HG02588 (cell line): ENCODE measurements at regions not wholly inside any gene's neighbourhood (a gene's known extent, or its start where the extent isn't known, plus 50 kb on each side); places are given as distances from the start of the nearest gene placed in this dataset.

Experiments
- ATAC-seq: cut with Tn5 transposase; IDR thresholded peaks from one replicate; pipeline ENCODE4 v1.9.1; 2021; ENCODE audit warnings: mild to moderate bottlenecking, moderate library complexity; ENCODE audit not compliant: unreplicated experiment

DNA sequence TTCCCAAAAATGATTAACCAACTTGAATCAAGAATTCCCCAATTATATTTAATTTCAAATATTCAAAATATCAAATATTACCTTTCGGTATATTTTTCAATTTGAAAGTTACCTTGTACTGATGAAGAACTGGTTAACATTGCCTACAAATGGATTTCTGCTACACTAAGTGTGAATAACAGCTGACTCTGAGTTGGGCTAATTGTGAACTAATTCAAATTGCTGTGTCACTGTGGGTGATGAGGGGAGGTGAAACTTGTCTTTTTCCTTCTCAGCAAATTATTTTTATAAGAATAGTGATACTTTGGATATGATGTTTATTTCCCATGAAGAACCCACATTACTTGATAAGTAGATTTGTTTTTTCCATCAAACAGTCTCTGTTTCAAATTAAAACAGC lies 103.4 kb upstream of the RPS23 start:
- no peak for ATAC-seq

DNA sequence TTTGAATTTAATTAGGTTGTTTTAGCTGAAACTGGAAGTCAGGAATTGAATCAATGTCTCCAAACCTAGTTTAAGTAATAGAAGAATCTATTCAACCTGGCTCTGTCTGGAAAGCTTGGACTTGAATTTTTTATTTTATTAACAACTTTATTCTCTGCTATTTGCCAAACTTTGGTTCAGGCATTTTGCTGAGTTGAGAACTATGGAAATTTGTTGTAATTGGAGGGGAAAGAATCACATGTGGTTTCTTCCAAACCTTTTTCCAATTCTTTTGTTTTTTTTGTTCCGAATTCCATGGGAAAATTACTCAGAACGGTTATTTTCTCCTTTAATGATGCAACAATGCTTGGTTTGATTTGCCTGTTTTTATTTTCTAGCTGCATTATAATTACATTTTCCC lies 98.2 kb upstream of the RPS23 start:
- no peak for ATAC-seq

DNA sequence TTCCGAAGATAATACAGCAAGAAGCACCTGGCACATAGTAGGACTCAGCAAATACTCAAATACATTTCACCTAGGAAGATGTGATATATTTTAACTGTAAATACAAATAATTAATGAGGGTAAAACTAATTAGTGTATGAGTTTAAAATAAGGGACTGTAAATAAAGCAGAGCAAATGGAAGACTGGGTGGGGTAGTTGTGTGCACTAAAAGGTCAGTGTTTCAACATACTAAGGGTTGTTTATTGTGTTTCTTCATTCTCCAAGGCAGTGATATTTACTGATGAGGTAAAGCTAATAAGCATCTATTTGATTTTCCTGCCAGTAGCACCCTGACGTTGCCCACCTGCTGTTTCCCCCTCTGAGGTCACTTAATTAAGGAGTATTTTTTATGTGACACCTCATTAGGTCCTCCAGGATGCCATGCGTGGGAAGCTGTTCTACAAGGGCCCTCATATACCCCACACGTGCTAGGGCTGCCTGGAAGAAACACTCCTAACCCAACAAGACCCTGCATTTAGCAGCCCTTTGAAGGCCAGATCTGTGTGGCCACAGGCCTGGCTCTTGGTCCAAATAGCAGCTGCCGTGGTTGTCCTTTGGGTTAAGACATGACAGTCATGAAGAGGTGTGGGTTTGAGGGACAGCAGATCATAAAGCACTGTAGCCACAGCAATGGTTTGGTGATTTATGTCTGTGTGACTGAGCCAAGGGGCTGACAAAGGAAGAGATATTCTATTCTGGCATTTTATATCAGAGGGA lies 97.5 kb upstream of the RPS23 start:
- ATAC-seq, result no peak

DNA sequence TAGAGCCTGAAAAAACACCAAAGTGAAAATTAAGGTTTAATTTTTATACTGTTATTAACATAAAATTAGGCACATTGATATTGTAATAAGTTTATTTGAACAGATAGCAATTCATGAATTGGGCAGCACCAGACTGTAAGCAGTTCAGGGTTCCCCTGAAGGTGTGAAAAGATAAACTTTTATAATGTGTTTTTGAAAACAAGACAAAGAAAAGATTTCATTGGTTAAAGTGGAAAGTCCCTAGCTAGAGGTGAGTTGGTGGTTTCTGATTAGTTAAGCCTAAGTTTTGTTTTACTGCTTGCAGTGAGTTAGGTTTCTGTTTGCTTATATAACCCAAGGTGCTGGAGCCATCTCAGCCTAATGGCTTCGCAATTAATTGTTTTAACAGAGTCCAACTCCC lies 96.5 kb upstream of the RPS23 start:
- ATAC-seq, result no peak

DNA sequence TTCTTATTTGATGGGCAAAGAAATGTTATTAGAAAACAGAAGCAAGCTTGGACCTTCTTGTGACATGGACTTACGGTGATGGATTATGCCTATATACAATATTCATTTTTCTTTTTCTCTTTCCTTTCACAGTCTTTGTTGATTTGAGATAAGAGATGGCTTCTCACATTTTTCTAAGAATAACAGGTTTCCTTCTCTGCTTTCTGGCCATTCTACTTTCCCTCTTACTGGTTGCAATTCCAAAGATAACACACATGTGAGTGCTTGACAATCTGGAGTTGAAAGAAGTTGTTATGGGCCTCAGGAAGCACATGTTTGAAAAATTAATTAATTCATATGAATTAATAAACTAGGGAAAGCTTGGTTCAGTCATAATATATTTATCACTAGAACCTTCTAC lies 89.8 kb upstream of the RPS23 start:
- ATAC-seq, result no peak

DNA sequence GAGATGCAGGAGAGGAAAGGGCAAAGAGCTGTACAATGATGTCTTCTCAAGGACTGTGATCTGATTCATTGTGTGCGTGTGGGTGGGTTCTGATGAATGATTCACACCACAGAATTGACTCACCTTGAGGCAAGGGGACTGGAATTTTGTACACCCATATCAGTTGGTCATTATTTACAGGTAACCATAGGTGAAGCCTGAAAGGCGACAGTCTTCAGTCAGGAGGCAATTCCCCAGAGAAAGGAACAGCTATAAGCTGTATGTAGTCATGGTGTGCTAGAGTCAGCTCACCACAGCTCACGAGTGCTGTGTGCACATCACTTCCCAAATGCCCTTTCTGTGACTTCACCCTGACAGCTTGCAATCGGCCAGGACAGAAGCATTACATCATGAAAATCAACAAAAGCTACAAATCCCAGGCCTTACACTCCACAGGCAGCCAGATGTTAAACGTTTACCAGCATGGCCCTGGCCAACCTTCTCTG lies 87.6 kb upstream of the RPS23 start:
- ATAC-seq, result no peak

DNA sequence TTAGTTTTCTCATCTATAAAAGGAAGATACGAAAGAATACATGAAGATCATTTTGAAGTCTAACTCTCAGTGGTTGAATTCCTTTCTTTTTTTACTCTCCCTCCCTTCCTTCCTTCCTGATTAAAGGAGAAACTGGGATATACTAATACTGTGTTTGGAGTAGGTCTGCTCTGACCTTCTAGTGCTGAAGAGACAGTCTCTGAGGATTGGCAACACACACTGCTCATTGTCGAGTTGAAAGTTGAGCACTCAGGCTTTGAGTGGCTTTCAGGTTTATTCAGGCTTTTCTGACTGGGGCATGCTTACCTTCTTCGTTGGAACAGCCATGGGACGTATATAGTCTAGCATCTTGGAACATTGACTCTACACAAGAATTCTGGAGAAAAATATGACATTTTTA lies 86.9 kb upstream of the RPS23 start:
- no peak for ATAC-seq

DNA sequence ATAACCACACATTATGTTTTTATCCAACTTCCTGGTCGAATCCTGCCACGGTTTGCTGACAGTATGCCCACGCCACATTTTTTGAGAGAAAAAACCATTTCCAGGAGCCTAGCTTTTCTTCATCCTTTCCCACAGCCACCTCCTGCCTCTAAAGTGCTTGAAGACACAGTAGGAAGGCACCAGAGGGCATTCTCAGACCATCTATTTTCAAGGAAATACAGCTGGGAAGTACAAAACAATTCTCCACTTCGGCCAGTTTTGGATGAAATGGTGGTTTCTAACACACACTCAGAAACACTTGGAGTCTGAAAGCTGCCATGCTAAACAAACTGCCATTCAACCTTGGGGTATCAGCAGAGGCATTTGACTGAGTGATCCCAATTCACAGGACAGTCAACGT lies 86.3 kb upstream of the RPS23 start:
- no peak for ATAC-seq

DNA sequence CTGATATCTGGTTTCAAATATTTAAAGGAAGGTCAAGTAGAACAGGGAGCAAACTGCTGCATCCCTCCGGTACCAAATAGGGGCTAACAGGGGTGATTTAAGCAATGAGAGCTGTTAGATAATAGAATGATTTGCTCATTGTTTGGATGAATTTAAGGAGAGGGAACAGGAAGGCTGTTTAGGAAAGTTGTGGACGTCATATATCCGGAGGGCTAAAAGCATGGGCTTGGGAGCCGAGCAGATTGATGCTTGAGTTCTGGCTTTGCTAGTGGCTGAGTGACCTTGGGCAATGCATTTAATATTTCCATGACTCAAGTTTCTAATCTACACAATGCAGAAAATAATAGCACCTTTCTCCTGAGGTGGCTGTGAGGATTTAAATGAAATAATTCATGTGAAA lies 85.4 kb upstream of the RPS23 start:
- no peak for ATAC-seq

DNA sequence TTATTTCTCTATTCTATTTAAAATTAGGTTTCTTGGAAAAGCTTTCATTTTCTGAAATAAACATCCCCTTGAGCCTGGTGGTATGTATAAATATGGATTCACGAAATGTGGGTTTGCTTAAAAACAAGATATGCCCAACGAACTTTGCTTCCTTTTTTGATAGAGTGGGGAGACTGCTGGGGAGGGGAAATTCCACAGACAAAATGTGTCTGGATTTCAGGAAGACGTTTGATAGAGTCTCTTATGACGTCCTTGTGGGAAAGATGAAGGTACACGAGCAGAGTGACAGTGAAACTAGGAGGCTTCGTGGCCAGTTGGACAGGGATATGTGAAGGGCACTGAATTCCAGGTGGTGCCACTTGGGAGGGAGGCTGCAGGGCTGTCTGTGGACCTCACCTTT lies 84.5 kb upstream of the RPS23 start:
- ATAC-seq, result no peak

DNA sequence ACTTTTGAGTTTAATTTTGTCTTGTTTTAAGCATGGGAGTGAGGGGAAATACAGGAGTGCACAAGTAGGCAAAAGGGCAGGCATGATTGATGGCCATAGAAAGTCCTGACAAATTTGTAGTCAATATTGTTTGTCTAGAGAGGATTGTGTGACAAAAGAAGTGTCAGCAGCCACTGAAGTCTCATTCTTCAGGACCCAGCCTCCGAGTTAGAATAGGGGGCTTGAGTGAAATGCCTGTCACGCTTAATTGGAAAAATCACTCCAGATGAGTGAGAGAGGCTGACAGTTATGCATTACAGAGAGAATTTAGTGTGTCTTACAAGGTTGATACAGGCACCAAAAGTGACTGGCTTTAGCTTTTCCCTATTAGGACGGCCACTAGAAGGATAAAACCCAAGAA lies 81.9 kb upstream of the RPS23 start:
- ATAC-seq, result no peak

DNA sequence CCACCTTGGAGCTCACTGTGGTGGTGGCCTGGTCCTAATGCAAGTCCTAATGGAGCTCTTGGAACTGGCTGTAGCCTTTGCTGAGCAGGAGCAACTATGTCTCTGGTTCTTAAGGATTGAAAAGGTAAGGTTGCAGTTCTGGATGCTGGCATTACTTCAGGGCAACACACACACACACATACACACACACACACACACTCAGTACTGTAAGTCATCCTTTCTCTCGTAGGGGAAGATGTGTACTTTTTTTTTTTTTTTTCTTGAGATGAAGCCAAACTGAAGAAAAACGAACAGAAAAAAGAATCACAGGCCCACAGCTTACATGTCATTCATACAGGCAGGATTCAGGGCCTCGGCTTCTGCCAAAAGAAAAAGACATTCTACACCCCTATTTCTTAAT lies 81.1 kb upstream of the RPS23 start:
- no peak for ATAC-seq

DNA sequence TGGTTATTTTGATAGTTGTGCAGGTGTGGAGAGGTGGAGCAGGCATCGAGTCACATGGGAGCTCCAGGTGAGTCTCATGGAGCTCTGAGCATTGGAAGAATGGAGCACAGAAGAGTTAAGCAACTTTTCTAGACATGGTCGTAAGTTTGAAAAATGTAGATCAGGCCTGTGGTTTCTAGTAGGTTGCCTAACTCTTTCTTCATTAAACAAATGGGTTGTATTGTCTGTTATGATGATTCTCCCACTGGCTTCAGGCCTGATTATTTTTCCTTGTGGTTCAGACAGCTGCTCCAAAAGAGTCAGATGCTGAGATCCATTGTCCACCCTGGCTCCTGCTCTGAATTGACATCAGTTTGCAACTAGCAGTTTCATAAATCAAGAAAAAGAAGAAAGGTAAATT lies 80.3 kb upstream of the RPS23 start:
- ATAC-seq, result no peak

DNA sequence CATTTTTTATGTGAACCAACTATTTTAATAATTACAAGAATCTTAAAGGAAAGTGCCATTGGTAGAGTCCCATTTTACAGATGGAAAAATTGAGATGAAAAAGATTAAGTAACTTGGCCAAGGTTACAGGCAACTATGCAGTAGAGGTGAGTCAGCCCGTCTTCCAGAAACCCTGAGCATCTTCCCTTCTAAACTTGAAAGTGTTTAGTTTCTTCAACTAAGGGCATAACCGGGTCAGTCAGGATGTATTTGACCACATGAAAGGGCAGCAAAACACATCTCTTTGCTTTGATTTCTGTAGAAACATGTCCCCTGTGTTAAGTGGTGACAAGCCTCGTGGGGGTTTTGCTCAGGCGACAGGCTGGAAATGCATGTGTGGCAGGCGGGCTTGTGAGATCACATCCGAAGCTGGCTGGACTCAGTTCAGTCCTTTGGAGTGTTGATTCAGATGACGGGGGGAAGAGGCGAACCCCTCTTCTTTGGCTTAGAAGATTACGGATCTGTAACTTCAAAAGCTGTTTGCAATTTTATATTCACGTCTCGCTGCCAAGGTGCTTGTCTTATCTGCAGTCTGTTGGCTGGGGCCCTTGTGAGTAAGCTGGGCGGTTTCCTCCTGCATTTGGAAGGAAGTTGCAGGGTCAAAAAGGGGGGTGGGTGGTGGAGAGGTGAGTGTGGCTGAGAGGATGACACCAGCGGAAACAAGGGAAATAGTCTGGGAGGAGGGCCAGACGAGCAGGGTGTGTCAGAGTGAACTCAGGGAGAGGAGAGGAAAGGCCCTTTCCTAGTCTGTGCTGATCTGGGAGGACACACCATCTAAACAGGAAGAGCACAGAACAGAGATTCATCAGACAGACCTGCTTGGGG lies 78.9 kb upstream of the RPS23 start:
- ATAC-seq, result peak; percentile 37

DNA sequence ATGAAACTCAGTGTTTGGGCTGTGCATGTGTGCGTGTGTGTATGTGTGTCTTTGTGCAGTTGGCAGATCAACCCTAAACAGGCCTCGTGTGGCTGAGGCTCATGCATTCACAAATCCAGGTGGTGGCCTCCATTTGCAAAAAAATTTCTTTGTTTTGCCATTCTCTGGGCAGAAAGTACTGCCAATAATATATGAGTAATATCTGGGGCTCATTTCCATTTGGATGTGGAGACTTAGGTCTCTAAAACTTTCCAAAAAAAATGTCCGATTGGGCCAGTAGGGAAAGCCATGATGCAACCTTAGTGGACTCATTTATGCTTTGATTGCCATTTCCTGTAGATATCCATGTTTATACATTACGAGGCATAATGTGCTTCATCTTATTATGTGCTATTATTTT lies 77.9 kb upstream of the RPS23 start:
- ATAC-seq, result no peak

DNA sequence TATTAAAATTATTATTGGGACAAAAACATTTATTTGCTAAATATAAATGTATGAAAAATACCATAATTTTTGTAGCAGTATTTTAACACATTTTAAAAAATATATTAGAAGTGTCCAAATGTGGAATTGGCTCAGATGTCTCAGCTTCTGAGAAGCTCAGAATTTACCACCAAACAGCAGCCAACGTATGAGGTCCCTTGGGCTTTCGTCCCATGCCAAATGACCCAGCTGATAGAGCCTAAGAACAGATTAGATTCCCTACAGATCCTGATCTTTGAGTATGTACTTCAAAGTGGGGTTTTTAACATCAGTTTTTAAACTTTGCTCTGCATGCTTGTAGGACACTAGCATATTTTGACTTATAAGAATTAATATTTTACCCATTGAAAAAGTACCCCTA lies 77.3 kb upstream of the RPS23 start:
- ATAC-seq, result no peak

DNA sequence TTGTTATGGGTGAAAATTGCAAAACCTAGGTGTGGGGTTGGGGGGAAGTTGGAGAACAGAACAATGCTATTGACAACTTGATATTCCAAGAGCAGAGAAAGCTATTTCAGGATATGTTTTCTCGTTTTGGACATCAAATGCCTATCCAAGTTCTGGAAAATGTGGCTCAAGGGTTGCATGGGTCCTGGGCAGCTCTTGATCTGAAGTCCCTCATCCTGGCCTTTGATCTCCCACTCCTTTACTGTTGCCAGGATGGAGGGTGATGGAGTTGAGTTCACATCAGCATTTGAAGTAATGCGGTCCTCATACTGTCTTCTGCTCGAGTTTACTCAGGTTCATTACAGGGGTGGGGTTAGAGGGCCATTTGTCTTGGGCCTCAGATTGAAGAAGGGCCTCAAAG lies 76.9 kb upstream of the RPS23 start:
- no peak for ATAC-seq

DNA sequence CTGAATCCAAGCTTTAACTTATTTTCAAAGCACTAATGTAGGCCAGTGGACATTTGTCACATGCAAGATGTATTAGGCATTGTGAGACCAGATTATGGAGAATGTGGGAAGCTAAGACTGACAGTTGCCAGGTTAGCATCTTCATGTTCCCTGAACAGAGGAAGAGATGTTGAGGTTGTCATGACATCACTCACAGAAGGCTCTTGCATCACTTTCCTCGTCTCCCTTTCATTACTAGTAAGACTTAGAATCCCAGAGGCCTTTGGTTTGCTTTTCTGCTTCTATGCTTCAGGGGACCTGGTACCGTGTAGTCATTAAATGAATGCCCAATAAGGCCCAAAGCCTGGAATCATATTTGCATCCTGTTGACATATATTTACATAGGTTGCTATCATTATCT lies 76.4 kb upstream of the RPS23 start:
- ATAC-seq, result no peak

DNA sequence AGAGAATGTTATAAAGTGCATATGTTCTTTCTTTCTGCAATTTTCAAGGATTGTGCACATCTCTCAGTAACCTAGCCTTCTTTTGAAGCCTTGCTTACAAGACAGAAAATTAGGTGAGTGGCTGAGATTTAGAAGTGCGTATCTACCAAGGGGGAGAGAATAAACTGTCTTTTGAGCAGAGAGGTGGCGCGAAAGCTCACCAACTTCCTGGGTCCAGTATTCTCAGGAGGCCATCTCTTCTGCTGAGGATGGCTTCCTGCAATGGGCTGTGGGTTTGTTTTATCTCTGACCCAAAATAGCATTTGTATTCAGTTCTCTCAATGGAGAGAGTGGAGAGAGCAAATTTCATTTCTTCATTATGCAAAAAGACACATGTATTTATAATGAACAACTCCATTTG lies 75.4 kb upstream of the RPS23 start:
- no peak for ATAC-seq

DNA sequence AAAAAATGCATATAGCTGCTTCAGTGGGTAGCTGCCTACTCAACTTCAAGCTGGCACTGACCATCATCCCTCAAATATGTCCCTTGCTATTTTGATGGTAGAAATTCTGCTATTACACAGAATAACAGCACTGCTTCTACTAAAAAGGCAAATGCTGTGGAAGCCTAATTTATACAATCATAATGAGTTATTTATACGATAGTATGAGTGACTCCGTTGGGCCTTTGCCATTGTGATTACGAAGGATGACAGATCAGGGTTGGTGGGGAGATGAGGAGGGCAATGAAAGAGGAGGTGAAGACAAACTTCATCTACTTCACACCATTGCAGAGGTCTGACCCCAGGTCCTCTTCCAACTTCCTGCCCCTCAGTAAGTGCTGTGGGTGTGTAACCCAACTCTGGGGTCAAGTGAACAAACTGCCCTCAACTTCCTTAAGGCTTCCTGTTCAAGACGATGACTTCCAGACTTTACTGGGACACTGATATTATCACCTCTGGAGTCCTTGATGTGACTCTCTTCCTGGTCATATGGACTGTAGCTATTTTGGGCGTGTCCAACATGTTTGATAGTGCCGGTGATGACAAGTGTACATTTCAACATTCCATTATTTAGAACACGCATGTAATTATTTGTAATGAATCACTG lies 74.1 kb upstream of the RPS23 start:
- no peak for ATAC-seq

DNA sequence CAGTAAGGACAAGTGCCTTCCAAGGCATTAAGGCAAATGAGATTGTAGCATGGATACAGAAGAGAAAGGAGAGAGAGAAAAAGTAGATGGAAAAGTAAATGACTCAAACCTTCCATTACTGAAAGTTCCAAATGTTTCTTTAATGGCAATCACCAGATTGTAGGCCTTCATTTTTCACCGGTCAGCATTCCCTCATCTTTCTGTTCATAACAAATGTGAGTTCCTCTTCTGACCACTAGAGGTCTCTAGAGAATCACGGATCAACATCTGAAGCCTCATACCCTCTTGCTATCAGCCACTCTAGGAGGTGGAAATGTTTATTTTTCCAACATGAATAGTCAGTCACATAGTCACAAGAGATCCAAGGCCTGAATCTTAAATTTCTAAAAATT lies 73.6 kb upstream of the RPS23 start:
- ATAC-seq, result peak; percentile 81

DNA sequence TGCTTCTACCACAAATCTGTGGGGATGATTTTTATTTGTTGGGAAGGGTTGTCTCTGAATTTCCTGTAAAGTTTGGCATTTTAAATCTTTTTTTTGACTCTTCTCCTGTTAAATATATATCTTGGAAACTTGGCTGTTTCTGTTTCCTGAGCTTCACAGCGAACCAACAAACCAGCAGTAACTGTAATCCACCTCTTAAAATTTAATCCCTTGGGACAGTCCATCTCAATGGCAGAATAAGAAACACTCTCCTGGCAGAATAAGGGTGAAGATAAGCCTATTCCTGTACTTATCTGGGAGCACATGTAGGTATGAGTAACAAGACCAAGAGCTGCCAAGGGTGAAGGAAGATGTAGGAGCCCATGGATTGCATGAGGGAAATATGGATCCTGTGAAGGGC lies 73.1 kb upstream of the RPS23 start:
- no peak for ATAC-seq
